Heart left ventricle (tissue), 16 donors: ENCODE measurements at regions not wholly inside any gene's neighbourhood (a gene's known extent, or its start where the extent isn't known, plus 50 kb on each side); places are given as distances from the start of the nearest gene placed in this dataset.

ENCODE experiments used
- ATAC-seq, 4 donors: fragments of 200-7000 bp; cut with Tn5 transposase; one replicate each; pipeline ENCODE4 v1.9.1; 2020 to 2022; ENCODE audit warnings: moderate library complexity in 4 of 4, mild to moderate bottlenecking in 3 of 4, moderate number of reproducible peaks in 1 of 4
- DNase-seq, 5 donors: peaks; one replicate each; pipeline ENCODE4 v3.0.0-alpha.2; 2020
- H3K27ac ChIP-seq, 12 donors: fragments of 200-600 bp; sonication (generic) in 4 of 12; one replicate each; pipeline versions ENCODE4 v1.5.0 to v1.8.0; 2016 to 2022; ENCODE audit warnings: mild to moderate bottlenecking in 2 of 12
- H3K27me3 ChIP-seq, 9 donors: fragments of 200-600 bp; sonication (generic) in 2 of 9; one replicate each; pipeline versions ENCODE4 v1.5.1 to v1.8.0; 2016 to 2022; ENCODE audit warnings: mild to moderate bottlenecking in 3 of 9
- H3K36me3 ChIP-seq, 9 donors: fragments of 200-600 bp; sonication (generic) in 2 of 9; one replicate each; pipeline versions ENCODE4 v1.5.0 to v1.8.0; 2018 to 2022; ENCODE audit warnings: mild to moderate bottlenecking in 2 of 9
- H3K4me1 ChIP-seq, 12 donors: fragments of 200-600 bp; sonication (generic) in 4 of 12; one replicate each; pipeline versions ENCODE4 v1.5.0 to v1.8.0; 2016 to 2022; ENCODE audit warnings: mild to moderate bottlenecking in 3 of 12
- H3K4me3 ChIP-seq, 12 donors: fragments of 200-600 bp; sonication (generic) in 4 of 12; one replicate each; pipeline versions ENCODE4 v1.5.0 to v1.8.0; 2017 to 2022; ENCODE audit warnings: mild to moderate bottlenecking in 9 of 12, moderate library complexity in 4 of 12
- H3K9me3 ChIP-seq, 12 donors: fragments of 200-600 bp; sonication (generic) in 4 of 12; one replicate each; pipeline versions ENCODE4 v1.5.0 to v1.8.0; 2016 to 2022; ENCODE audit warnings: mild to moderate bottlenecking in 1 of 12
- POLR2A ChIP-seq, 2 donors: fragments of 450-650 bp; IDR thresholded peaks; one replicate each; pipeline ENCODE4 v1.6.1; 2017; ENCODE audit warnings: antibody characterized with exemption in 2 of 2, mild to moderate bottlenecking in 2 of 2, moderate library complexity in 2 of 2
- WGBS, 4 donors: extraction: QIAGEN DNeasy Blood & Tissue Kit in 2 of 4; methylation state at CpG; one replicate each; pipeline versions ENCODE4 v1.1.5 to v1.1.7; 2013 to 2018; 5-methylcytosine and 5-hydroxymethylcytosine counted together
- intact Hi-C, 10 donors: fragments of 100-400 bp; cut with DNase I; formaldehyde crosslinking; loops; one replicate each; pipeline versions ENCODE4 v1.11.1 to v1.14.2; 2022
- TF ChIP-seq, protein P1 (sequence below), 12 donors: fragments of 200-600 bp; sonication (generic) in 4 of 12; IDR thresholded peaks; one replicate each; pipeline versions ENCODE4 v1.5.0 to v1.8.0; 2018 to 2022; ENCODE audit warnings: antibody characterized with exemption in 12 of 12, mild to moderate bottlenecking in 5 of 12
- donor health status: ischemic (EF 13 %, LVEDD 7.1; RV severe dilation, severe dysfunction).
- donor health status: healthy with polysubstance abuse.
- donor health status: DM: no; HTN: yes; CAD: no.
- donor health status: DM: no; HTN: no; CAD: no.
- donor health status: ischemic (EF 25% LVEDD 6.9; RV normal size, moderate dysfunction).
- donor health status: ischemic (EF 25% LVEDD 5.7; RV mildly dilated, moderate dysfunction).
- donor health status: healthy.
- donor health status: DM: yes; HTN: yes; CAD: no.
- donor health status: ischemic (EF 35%, LVEDD 5.7; RV mildly dilated, moderate dysfunction).
- donor health status: nonischemic (EF 11% LVEDD 7.7; RV severe dilation, severe dysfunction).
- donor health status: DM: yes; HTN: yes; CAD: no.
- donor health status: PGD.
- donor health status: ischemic (EF 29% LVEDD 5.4; RV normal size, mild dysfunction).
- donor health status: nonischemic (EF 23%, LVEDD 6.1; RV moderate dilation, normal function).

DNA sequence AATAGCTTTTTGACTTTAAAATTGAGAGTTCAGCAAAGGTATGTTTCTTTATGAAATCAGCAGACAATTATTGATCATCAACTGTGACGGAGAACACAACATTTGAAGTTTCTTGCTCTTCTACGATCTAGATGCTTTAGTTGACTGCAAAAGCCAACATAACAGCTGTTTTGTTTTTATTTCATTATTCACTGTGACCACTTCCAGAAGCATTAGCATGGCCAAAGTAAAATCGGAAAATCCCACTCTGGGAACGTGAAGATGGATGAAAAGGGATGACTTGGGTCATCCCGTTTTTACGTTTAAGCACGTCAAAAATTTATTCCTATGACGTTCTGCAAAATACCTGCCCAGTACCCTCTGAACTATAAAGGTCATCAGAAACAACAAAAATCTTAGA, 833.0 kb upstream of the ADAMTS5 start:
- no peaks in the 10 kb centered on the region for H3K27me3 ChIP-seq
- intact Hi-C loops, result loop anchor here in 3 of 10 donors (5.0 to 10.0 kb wide), 4 partner anchors 45 to 955 kb away; partner anchors contain the start of gene ADAMTS1 (in 1 of the 3)
- DNase-seq (no peak), ATAC-seq (no peak)
- peaks cover 0 to 17% (median 0%) of the 10 kb centered on the region in 12 donors for H3K4me1 ChIP-seq
- WGBS, 4 donors, result 76 to 85% (median 81%) methylated on average over 8 of the region's 8 CpGs
- H3K36me3 ChIP-seq, result no peaks in the 10 kb centered on the region
- no peaks in the 10 kb centered on the region for H3K9me3 ChIP-seq
- no peak overlapping the region for H3K4me3 ChIP-seq
- no peak overlapping the region for H3K27ac ChIP-seq
- TF ChIP-seq, protein P1, sequence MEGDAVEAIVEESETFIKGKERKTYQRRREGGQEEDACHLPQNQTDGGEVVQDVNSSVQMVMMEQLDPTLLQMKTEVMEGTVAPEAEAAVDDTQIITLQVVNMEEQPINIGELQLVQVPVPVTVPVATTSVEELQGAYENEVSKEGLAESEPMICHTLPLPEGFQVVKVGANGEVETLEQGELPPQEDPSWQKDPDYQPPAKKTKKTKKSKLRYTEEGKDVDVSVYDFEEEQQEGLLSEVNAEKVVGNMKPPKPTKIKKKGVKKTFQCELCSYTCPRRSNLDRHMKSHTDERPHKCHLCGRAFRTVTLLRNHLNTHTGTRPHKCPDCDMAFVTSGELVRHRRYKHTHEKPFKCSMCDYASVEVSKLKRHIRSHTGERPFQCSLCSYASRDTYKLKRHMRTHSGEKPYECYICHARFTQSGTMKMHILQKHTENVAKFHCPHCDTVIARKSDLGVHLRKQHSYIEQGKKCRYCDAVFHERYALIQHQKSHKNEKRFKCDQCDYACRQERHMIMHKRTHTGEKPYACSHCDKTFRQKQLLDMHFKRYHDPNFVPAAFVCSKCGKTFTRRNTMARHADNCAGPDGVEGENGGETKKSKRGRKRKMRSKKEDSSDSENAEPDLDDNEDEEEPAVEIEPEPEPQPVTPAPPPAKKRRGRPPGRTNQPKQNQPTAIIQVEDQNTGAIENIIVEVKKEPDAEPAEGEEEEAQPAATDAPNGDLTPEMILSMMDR (IDR thresholded peaks at IDR 0.05), result no peak
- TF ChIP-seq POLR2A (IDR thresholded peaks at IDR 0.05), result no peak

DNA sequence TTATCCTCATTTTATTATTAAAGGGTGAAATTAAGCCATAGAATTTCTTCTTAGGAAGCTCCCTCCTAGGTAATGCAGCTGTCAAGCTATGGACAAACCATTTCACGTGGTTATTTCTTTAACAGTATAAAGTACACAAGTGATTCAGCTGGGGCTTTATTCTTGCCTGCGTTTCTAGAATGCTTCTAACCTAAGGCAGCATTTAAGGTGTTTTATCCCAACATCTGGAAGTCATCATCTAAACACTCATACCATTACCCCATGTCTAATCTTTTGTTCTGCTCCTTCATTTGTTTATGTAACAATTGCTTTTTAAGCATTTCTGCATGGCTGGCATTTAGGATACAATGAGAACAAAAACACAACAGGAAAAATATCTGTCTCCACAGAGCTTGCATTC, 829.2 kb upstream of the ADAMTS5 start:
- Histone ChIP-seq H3K4me1 (peaks cover 0 to 9% (median 0%) of the 10 kb centered on the region in 12 donors), H3K9me3 (peaks cover 0 to 4% (median 0%) of the 10 kb centered on the region in 12 donors), H3K36me3 (no peaks in the 10 kb centered on the region), H3K4me3 (no peak overlapping the region), H3K27ac (no peak overlapping the region), H3K27me3 (no peaks in the 10 kb centered on the region)
- no peak for DNase-seq
- intact Hi-C loops, result loop anchor here in 1 of 10 donors (5.0 kb wide), 1 partner anchor 94 kb away; no protein-coding TSS in a partner anchor
- TF ChIP-seq POLR2A (IDR thresholded peaks at IDR 0.05), result no peak
- TF ChIP-seq, protein P1 (IDR thresholded peaks at IDR 0.05), result no peak
- WGBS, 4 donors, result 21 to 40% (median 26%) methylated on average over 2 of the region's 2 CpGs
- no peak for ATAC-seq

DNA sequence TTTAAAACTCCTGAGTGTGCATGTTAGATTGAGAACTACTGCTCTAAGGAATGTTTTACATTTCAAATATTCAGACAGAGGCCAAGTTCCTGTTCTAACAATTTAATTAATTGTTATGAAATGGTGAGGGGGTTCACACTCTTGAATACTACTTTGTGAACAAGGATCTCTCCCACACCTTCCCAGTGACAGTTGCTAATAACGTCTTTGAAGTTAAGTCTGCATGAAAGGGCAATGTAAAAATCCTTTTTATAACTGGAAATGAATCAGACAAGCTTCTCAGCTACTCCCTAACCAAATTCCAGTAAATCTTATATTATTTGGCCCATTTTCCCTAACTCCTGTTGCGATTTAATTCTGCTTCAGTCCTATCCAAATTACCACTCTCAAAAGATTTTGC, 828.5 kb upstream of the ADAMTS5 start:
- WGBS, 4 donors, result 73 to 84% (median 75%) methylated on average over 2 of the region's 2 CpGs
- peaks cover 0 to 4% (median 0%) of the 10 kb centered on the region in 12 donors for H3K9me3 ChIP-seq
- ATAC-seq (no peak), DNase-seq (no peak)
- H3K4me3 ChIP-seq, result no peak overlapping the region
- H3K27me3 ChIP-seq, result no peaks in the 10 kb centered on the region
- H3K4me1 ChIP-seq, result peaks cover 0 to 9% (median 0%) of the 10 kb centered on the region in 12 donors
- no peaks in the 10 kb centered on the region for H3K36me3 ChIP-seq
- intact Hi-C loops, result loop anchor here in 1 of 10 donors (5.0 kb wide), 1 partner anchor 93 kb away; no protein-coding TSS in a partner anchor
- H3K27ac ChIP-seq, result no peak overlapping the region
- no peak for TF ChIP-seq POLR2A (IDR thresholded peaks at IDR 0.05)

DNA sequence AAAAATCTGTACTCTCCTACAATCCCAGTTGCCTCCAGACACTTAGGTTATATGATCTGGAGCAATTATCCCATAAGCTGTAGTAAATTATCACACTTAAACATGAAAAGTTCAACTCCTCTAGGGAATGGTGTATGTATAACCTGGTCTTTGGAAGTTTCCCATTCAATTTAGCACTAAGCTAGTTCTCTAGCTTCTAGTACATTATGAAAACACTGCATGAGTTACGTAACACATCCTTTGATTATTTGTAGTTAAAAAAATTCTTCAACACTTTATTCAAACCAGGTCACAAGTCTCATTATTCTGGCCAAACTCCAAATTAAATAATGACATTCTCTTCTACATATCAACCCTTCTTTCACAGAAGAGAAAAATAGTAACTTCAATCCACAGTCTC, 827.0 kb upstream of the ADAMTS5 start:
- intact Hi-C loops, result no loop called here
- Histone ChIP-seq H3K27ac (no peak overlapping the region), H3K4me3 (no peak overlapping the region), H3K9me3 (peaks cover 0 to 12% (median 0%) of the 10 kb centered on the region in 12 donors), H3K36me3 (no peaks in the 10 kb centered on the region), H3K4me1 (peaks cover 0 to 9% (median 0%) of the 10 kb centered on the region in 12 donors), H3K27me3 (no peaks in the 10 kb centered on the region)
- TF ChIP-seq, protein P1 (IDR thresholded peaks at IDR 0.05), result no peak
- no peak for TF ChIP-seq POLR2A (IDR thresholded peaks at IDR 0.05)
- no peak for ATAC-seq
- DNase-seq, result no peak
- WGBS, 4 donors, result 5 to 42% (median 6%) methylated on average over 1 of the region's 1 CpG

DNA sequence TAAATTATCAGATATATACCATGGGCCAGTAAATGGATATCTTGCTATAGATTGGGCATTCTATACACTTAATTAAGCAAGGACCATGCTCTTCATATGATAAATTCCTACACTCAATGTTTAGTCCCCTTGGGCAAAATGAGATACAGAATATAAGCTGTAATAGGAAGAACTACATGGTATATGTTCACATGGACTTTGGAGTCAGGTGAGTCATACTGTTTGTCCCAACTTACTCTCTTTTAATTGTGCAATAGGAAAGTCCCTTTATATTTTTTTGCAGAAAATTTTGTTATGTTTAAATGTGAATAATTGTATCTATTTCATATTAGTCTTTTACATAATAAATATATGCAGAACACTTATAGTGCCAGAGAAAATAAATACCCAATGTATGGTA, 820.2 kb upstream of the ADAMTS5 start:
- intact Hi-C loops, result no loop called here
- ATAC-seq (no peak), DNase-seq (no peak)
- no peak overlapping the region for H3K4me3 ChIP-seq
- H3K36me3 ChIP-seq, result no peaks in the 10 kb centered on the region
- peaks cover 0 to 22% (median under 1%) of the 10 kb centered on the region in 12 donors for H3K9me3 ChIP-seq
- TF ChIP-seq, protein P1 (IDR thresholded peaks at IDR 0.05), result no peak
- no peak for TF ChIP-seq POLR2A (IDR thresholded peaks at IDR 0.05)
- no peaks in the 10 kb centered on the region for H3K27me3 ChIP-seq
- H3K27ac ChIP-seq, result no peak overlapping the region
- no peaks in the 10 kb centered on the region for H3K4me1 ChIP-seq
